Bronchial epithelial cell (primary cell): ENCODE measurements at regions not wholly inside any gene's neighbourhood (a gene's known extent, or its start where the extent isn't known, plus 50 kb on each side); places are given as distances from the start of the nearest gene placed in this dataset.

Experiments
- DNase-seq: peaks from one replicate; pipeline ENCODE4 v3.0.0-alpha.2; 2010; ENCODE audit warnings: low read depth
- FAIRE-seq: peaks from 2 replicates; lab custom pipeline; 2011; peaks lifted over from hg19 to GRCh38; lab: Jason Lieb, UNC
- H3K27me3 ChIP-seq: 2 replicates; pipeline ENCODE4 v1.5.1; 2011; ENCODE audit warnings: low read length; ENCODE audit not compliant: control insufficient read depth, insufficient read depth
- H3K36me3 ChIP-seq: 2 replicates; pipeline ENCODE4 v1.5.1; 2011; ENCODE audit warnings: low read length; ENCODE audit not compliant: control insufficient read depth, insufficient read depth
- H3K4me3 ChIP-seq: 2 replicates; pipeline ENCODE4 v1.5.1; 2011; ENCODE audit warnings: mild to moderate bottlenecking, low read depth, low read length, control low read depth
- CTCF ChIP-seq: IDR thresholded peaks from 2 replicates; pipeline ENCODE4 v1.5.1; 2011; ENCODE audit warnings: mild to moderate bottlenecking, moderate library complexity, low read length, control low read depth, inconsistent platforms; ENCODE audit not compliant: insufficient read depth, severe bottlenecking

- no peak for TF ChIP-seq CTCF
- DNase-seq = no peak
- Histone ChIP-seq H3K27me3 (no peaks in the 10 kb centered on the region), H3K36me3 (no peaks in the 10 kb centered on the region), H3K4me3 (no peak overlapping the region)
- no peak for FAIRE-seq
These were observed 86.2 kb upstream of the GPR6 start for GRCh38 chr6:109891924-109892323.

- no peak overlapping the region for H3K4me3 ChIP-seq
- peak; percentile 17 for TF ChIP-seq CTCF
- no peaks in the 10 kb centered on the region for H3K36me3 ChIP-seq
- no peak for FAIRE-seq
- DNase-seq = peak; percentile 86
- H3K27me3 ChIP-seq = peaks cover 2% of the 10 kb centered on the region
These were observed 85.4 kb upstream of the GPR6 start for GRCh38 chr6:109892451-109893435.

GRCh38 chr6:109893606-109894005, 84.5 kb upstream of the GPR6 start:
- no peak for TF ChIP-seq CTCF
- Histone ChIP-seq H3K36me3 (no peaks in the 10 kb centered on the region), H3K27me3 (peaks cover 2% of the 10 kb centered on the region), H3K4me3 (no peak overlapping the region)
- DNase-seq = no peak
- peak; percentile 40 for FAIRE-seq

GRCh38 chr6:109894181-109894580, 83.9 kb upstream of the GPR6 start:
- FAIRE-seq (no peak), DNase-seq (no peak)
- Histone ChIP-seq H3K27me3 (peaks cover 2% of the 10 kb centered on the region), H3K36me3 (no peaks in the 10 kb centered on the region), H3K4me3 (no peak overlapping the region)
- no peak for TF ChIP-seq CTCF

GRCh38 chr6:109896341-109896740, 81.8 kb upstream of the GPR6 start:
- Histone ChIP-seq H3K27me3 (peaks cover 3% of the 10 kb centered on the region), H3K4me3 (no peak overlapping the region), H3K36me3 (no peaks in the 10 kb centered on the region)
- peak; percentile 13 for FAIRE-seq
- no peak for TF ChIP-seq CTCF
- DNase-seq = no peak
